ENCODE measurements at regions not wholly inside any gene's neighbourhood (a gene's known extent, or its start where the extent isn't known, plus 50 kb on each side); places are given as distances from the start of the nearest gene placed in this dataset.

GRCh38 chr7:157061979-157062378 lies 51.5 kb upstream of the MNX1 start:
- H3K27me3 Mint-ChIP-seq = peaks cover 7% of the 10 kb centered on the region
- no peaks in the 10 kb centered on the region for H3K4me1 Mint-ChIP-seq
- DNase-seq (no peak), ATAC-seq (no peak)
- peaks cover 29% of the 10 kb centered on the region for H3K9me3 Mint-ChIP-seq
- H3K4me3 Mint-ChIP-seq = no peak overlapping the region
- no peaks in the 10 kb centered on the region for H3K36me3 Mint-ChIP-seq (ENCODE audit: low read depth)
- no peak overlapping the region for H3K27ac Mint-ChIP-seq

GRCh38 chr7:157065046-157065445 lies 54.6 kb upstream of the MNX1 start:
- no peak overlapping the region for H3K27ac Mint-ChIP-seq
- H3K9me3 Mint-ChIP-seq = peaks cover 38% of the 10 kb centered on the region
- no peaks in the 10 kb centered on the region for H3K36me3 Mint-ChIP-seq (ENCODE audit: low read depth)
- no peak for ATAC-seq
- no peak for DNase-seq
- no peaks in the 10 kb centered on the region for H3K4me1 Mint-ChIP-seq
- peaks cover 9% of the 10 kb centered on the region for H3K27me3 Mint-ChIP-seq
- H3K4me3 Mint-ChIP-seq = no peak overlapping the region

DNA sequence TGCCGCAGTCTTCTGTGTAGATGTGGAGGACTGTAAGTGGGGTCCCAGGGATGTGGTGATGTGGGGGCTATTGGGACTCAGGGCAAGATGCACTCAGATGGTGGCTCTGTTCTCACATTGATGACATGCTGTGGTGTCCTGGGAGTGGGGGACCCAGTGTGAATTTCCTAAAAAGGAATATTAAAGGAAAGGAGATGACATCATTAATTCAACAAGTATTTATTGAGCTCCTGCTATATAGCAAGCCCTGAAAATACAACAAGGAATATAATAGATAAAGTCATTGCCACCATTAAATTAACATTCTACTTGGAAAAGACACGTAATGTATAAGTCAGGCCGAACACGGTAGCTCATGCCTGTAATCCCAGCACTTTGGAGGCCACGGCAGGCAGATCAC lies 61.9 kb upstream of the MNX1 start:
- DNase-seq (no peak), ATAC-seq (no peak)
- no peaks in the 10 kb centered on the region for H3K4me1 Mint-ChIP-seq
- H3K27ac Mint-ChIP-seq = no peak overlapping the region
- H3K27me3 Mint-ChIP-seq = peaks cover 31% of the 10 kb centered on the region
- H3K36me3 Mint-ChIP-seq (ENCODE audit: low read depth) = no peaks in the 10 kb centered on the region
- H3K4me3 Mint-ChIP-seq = no peak overlapping the region
- peaks cover 9% of the 10 kb centered on the region for H3K9me3 Mint-ChIP-seq

DNA sequence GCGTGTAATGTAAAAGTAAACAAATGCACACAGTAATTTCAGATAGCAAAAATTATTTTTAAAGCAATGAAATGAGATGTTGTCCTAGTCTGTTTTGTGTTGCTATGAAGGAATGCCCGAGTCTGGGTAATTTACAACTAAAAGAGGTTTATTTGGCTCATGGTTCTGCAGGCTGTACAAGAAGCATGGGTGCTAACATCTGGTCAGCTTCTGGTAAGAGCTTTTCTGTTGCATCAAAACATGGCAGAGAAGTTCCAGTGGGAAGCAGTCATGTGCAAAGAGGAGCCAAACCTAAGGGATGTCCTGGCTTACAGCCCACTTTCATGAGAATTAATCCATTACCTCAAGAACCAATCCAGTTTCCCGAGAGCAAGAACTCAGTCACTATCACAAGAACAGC lies 62.9 kb upstream of the MNX1 start:
- Mint-ChIP-seq H3K9me3 (peaks cover 6% of the 10 kb centered on the region), H3K27me3 (peaks cover 36% of the 10 kb centered on the region), H3K27ac (no peak overlapping the region), H3K36me3 (ENCODE audit: low read depth) (no peaks in the 10 kb centered on the region), H3K4me1 (no peaks in the 10 kb centered on the region), H3K4me3 (no peak overlapping the region)
- no peak for ATAC-seq
- no peak for DNase-seq

GRCh38 chr7:157073949-157074624 lies 63.6 kb upstream of the MNX1 start:
- H3K4me1 Mint-ChIP-seq = no peaks in the 10 kb centered on the region
- peaks cover 4% of the 10 kb centered on the region for H3K9me3 Mint-ChIP-seq
- no peak for ATAC-seq
- no peak overlapping the region for H3K4me3 Mint-ChIP-seq
- DNase-seq = no peak
- no peaks in the 10 kb centered on the region for H3K36me3 Mint-ChIP-seq (ENCODE audit: low read depth)
- H3K27me3 Mint-ChIP-seq = peaks cover 43% of the 10 kb centered on the region
- no peak overlapping the region for H3K27ac Mint-ChIP-seq

- no peaks in the 10 kb centered on the region for H3K4me1 Mint-ChIP-seq
- DNase-seq = no peak
- no peak overlapping the region for H3K4me3 Mint-ChIP-seq
- H3K36me3 Mint-ChIP-seq (ENCODE audit: low read depth) = no peaks in the 10 kb centered on the region
- peaks cover 51% of the 10 kb centered on the region for H3K27me3 Mint-ChIP-seq
- no peak for ATAC-seq
- peaks cover under 1% of the 10 kb centered on the region for H3K9me3 Mint-ChIP-seq
- no peak overlapping the region for H3K27ac Mint-ChIP-seq
Measured at GRCh38 chr7:157076466-157076865, 62.3 kb upstream of the UBE3C start.

DNA sequence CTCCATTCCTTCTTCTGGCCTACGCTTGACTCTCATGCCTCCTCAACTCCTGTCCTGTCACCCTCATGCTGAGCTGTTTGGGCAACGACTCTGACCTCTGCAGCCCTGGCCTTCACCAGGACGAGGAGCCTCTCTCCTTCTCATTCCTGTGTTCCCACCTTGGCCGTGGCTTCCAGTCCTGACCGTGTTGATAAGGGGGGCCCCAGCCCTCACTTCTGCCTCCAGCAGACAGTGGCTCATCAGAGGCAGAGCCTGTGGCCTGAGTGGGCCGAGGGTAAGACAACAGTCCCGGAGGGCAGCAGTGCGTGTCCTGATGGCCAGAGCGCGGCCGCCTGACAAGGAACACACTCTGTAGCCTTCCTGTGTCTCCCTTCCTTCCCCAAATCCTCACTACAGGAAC lies 61.7 kb upstream of the UBE3C start:
- H3K27me3 Mint-ChIP-seq = peaks cover 53% of the 10 kb centered on the region
- no peaks in the 10 kb centered on the region for H3K36me3 Mint-ChIP-seq (ENCODE audit: low read depth)
- no peak overlapping the region for H3K4me3 Mint-ChIP-seq
- no peaks in the 10 kb centered on the region for H3K4me1 Mint-ChIP-seq
- no peaks in the 10 kb centered on the region for H3K9me3 Mint-ChIP-seq
- H3K27ac Mint-ChIP-seq = no peak overlapping the region
- no peak for DNase-seq
- no peak for ATAC-seq

DNA sequence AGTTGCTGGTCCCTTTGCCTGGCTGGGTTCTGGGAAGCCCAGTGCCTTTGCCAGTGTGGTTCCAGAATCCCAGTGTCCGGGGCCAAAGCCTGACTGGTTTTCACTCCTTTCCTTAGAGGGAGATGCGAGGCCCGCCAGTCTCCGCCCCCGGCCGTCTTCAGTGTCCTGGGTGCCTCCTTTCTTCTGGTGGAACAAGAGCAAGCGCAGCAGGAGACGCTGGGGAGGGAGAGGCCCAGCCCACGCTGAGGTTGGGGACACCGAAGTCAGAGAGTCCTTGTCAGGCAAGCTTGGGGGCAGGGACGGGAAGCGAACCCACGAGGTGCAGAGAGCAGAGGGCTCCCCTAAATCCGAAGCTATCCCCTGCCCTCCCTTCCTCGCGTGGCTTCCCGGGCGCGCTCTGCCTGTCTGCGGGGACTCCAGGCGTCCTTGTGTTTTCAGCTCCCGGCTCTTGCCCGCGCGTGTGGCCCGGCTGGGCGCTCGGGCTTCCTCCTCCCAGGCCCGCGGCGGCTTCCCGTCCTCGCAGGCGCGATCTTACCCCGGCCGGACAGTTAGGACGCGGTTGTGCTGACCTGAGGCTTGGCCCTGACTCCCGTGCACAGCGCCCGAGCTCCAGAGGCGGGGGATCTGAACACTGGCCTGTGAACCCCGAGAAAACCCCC lies 60.6 kb upstream of the UBE3C start:
- ATAC-seq (no peak), DNase-seq (no peak)
- H3K27me3 Mint-ChIP-seq = peaks cover 56% of the 10 kb centered on the region
- no peaks in the 10 kb centered on the region for H3K4me1 Mint-ChIP-seq
- no peaks in the 10 kb centered on the region for H3K36me3 Mint-ChIP-seq (ENCODE audit: low read depth)
- no peak overlapping the region for H3K4me3 Mint-ChIP-seq
- H3K9me3 Mint-ChIP-seq = peaks cover 8% of the 10 kb centered on the region
- no peak overlapping the region for H3K27ac Mint-ChIP-seq

- H3K4me1 Mint-ChIP-seq = no peaks in the 10 kb centered on the region
- no peak overlapping the region for H3K4me3 Mint-ChIP-seq
- no peak overlapping the region for H3K27ac Mint-ChIP-seq
- no peaks in the 10 kb centered on the region for H3K36me3 Mint-ChIP-seq (ENCODE audit: low read depth)
- peaks cover 47% of the 10 kb centered on the region for H3K27me3 Mint-ChIP-seq
- peaks cover 13% of the 10 kb centered on the region for H3K9me3 Mint-ChIP-seq
- DNase-seq (no peak), ATAC-seq (no peak)
Measured at GRCh38 chr7:157079116-157079515, 59.6 kb upstream of the UBE3C start.

GRCh38 chr7:157080111-157080730 lies 58.5 kb upstream of the UBE3C start:
- H3K4me3 Mint-ChIP-seq = no peak overlapping the region
- H3K27me3 Mint-ChIP-seq = peaks cover 45% of the 10 kb centered on the region
- H3K4me1 Mint-ChIP-seq = no peaks in the 10 kb centered on the region
- peaks cover 18% of the 10 kb centered on the region for H3K9me3 Mint-ChIP-seq
- ATAC-seq (no peak), DNase-seq (no peak)
- H3K36me3 Mint-ChIP-seq (ENCODE audit: low read depth) = no peaks in the 10 kb centered on the region
- no peak overlapping the region for H3K27ac Mint-ChIP-seq

DNA sequence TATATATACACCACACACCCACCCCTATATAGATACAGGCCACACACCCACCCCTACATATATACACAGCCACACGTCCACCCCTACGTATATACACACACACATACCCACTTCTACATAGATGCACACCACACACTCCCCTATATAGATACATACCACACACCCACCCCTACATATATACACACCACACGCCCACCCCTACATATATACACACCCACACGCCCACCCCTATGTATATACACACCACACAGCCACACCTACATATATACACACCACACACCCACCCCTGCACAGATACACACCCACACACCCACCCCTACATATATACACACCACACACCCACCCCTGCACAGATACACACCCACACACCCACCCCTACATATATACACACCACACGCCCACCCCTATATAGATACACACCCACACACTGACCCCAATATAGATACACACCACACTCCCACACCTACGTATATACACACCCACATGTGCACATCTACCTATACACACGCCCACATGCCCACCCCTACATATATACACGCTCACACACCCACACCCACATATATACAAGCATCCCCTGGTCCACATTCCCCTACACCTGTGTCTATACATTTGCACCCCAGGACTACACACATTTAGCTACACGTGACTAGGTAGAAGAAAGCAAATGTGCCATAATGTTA lies 52.1 kb upstream of the UBE3C start:
- no peak for DNase-seq
- H3K27ac Mint-ChIP-seq = no peak overlapping the region
- no peak overlapping the region for H3K4me3 Mint-ChIP-seq
- no peaks in the 10 kb centered on the region for H3K36me3 Mint-ChIP-seq (ENCODE audit: low read depth)
- H3K27me3 Mint-ChIP-seq = peaks cover 19% of the 10 kb centered on the region
- ATAC-seq = no peak
- no peaks in the 10 kb centered on the region for H3K4me1 Mint-ChIP-seq
- H3K9me3 Mint-ChIP-seq = peaks cover 24% of the 10 kb centered on the region

DNA sequence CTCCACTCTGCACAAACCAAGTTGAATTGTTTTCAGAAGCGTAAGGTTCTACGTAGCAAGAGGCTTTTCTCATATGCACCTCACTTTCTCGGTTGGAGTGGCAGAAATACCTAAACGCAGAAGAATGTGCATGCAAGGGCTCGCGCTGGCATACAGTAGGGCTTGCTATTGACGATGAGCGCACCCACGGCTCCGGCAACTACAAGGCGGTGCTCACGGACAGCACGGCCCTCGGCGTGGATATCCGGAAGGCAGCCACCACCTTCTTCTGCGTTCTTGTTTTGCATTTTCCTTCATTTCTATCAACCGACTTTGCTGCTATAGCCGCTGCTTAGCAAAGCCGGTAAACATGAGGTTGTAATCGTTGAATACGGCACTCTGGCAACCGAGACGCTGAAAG lies 51.1 kb upstream of the UBE3C start:
- H3K4me3 Mint-ChIP-seq = no peak overlapping the region
- DNase-seq (no peak), ATAC-seq (no peak)
- H3K9me3 Mint-ChIP-seq = peaks cover 21% of the 10 kb centered on the region
- H3K27ac Mint-ChIP-seq = no peak overlapping the region
- H3K27me3 Mint-ChIP-seq = peaks cover 15% of the 10 kb centered on the region
- no peaks in the 10 kb centered on the region for H3K4me1 Mint-ChIP-seq
- no peaks in the 10 kb centered on the region for H3K36me3 Mint-ChIP-seq (ENCODE audit: low read depth)

DNA sequence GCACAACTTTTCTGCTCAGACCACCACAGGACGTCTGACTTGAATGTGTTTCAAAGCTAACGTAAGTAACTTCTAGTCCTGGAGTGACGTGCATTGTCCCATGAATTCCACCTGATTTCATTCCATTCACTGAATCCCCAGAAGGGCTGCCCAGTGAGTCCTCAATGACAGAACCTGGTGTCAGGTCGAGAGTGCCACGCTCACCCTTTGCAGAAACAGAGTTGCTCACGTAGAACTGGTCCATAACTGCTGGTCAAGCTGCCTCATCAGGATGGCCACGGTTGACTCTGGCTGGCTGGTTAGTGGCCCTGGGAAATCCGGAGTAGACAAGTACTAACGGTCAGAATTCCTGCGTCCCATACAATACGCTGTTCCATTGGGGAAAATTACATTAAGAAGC lies 50.6 kb upstream of the UBE3C start:
- peaks cover 10% of the 10 kb centered on the region for H3K27me3 Mint-ChIP-seq
- H3K27ac Mint-ChIP-seq = no peak overlapping the region
- H3K4me1 Mint-ChIP-seq = no peaks in the 10 kb centered on the region
- ATAC-seq (no peak), DNase-seq (no peak)
- no peaks in the 10 kb centered on the region for H3K36me3 Mint-ChIP-seq (ENCODE audit: low read depth)
- H3K4me3 Mint-ChIP-seq = no peak overlapping the region
- peaks cover 16% of the 10 kb centered on the region for H3K9me3 Mint-ChIP-seq
